ENCODE measurements at regions not wholly inside any gene's neighbourhood (a gene's known extent, or its start where the extent isn't known, plus 50 kb on each side); places are given as distances from the start of the nearest gene placed in this dataset.

DNA sequence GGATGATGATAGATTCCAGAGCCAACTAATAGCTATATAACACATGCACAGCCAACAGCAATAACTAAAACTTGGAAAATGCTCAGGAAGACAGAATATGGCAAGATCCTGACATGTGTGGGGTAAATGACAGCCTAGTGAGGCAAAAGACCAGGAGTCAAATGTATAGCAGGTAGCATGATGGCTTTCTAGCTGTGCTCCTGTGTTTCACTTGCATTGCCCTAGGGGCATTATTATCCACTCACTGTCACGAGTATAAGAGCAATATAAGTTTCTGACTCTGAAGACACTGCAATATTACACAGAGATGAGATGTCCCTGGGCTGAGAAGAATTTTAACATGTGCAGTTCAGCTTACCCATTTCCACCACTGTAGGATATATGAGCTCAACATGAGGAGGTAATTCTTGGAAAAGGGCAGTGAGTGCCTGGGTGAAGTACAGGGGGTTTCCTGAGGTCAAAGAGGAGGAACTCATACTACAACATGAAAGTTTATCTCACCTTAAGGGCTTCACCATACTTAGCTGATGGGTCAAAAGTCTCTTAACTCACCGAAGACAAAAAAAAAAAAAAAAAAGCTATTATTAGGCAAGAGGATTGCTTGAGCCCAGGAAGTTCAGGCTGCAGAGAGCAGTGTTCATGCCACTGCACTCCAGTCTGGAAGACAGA, 1385.6 kb upstream of the SLC39A10 start:
- TF ChIP-seq TCF12 (IDR thresholded peaks at IDR 0.05; ENCODE audit: low read depth) (no peak), EP300 (IDR thresholded peaks at IDR 0.05; ENCODE audit: borderline replicate concordance) (no peak), CEBPB (IDR thresholded peaks at IDR 0.05) (no peak), TAF1 (IDR thresholded peaks at IDR 0.05; ENCODE audit: low read depth) (no peak), CREB1 (IDR thresholded peaks at IDR 0.05; ENCODE audit: low read depth) (no peak), FOXM1 (IDR thresholded peaks at IDR 0.05; ENCODE audit: borderline replicate concordance, low read depth) (no peak), EGR1 (IDR thresholded peaks at IDR 0.05) (no peak)
- TF ChIP-seq, protein P1, sequence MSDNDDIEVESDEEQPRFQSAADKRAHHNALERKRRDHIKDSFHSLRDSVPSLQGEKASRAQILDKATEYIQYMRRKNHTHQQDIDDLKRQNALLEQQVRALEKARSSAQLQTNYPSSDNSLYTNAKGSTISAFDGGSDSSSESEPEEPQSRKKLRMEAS (IDR thresholded peaks at IDR 0.05), result no peak
